ENCODE measurements at regions not wholly inside any gene's neighbourhood (a gene's known extent, or its start where the extent isn't known, plus 50 kb on each side); places are given as distances from the start of the nearest gene placed in this dataset.

- TF ChIP-seq CTCF (IDR thresholded peaks at IDR 0.05; ENCODE audit: low read depth, low read length) (no peak), POLR2A (IDR thresholded peaks at IDR 0.05; ENCODE audit: extremely low read depth, insufficient read length) (no peak), MAX (IDR thresholded peaks at IDR 0.05; ENCODE audit: low read depth, low read length) (no peak), MYC (IDR thresholded peaks at IDR 0.05; ENCODE audit: low read depth, low read length) (no peak)
Measured at GRCh38 chr11:106390078-106390477, 312.6 kb downstream of the AASDHPPT start.
